ENCODE measurements at regions not wholly inside any gene's neighbourhood (a gene's known extent, or its start where the extent isn't known, plus 50 kb on each side); places are given as distances from the start of the nearest gene placed in this dataset.
A peak's percentile ranks its signal among the peaks of the same experiment; 100 is the strongest.

DNA sequence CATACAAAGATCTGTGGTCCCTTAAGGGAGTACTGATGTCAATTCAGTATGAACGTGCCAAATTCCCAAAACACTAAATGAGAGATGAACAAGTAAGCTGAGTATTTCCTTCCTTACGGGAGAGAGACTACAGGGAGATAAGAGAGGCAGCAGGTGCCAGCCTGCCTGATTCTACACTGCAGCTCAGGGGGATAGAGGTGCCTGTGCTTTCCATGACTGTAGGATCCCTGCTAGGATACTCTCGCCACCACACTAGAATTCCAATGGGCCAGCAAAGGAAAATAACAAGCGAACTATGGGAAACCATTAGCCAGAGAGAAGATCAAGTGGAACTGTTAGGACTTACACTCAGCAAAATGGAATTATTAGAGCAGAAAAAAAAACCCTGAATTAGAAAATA is 198.5 kb upstream of the BTBD3 start:
- DNase-seq (ENCODE audit: low spot score) = no peak

DNA sequence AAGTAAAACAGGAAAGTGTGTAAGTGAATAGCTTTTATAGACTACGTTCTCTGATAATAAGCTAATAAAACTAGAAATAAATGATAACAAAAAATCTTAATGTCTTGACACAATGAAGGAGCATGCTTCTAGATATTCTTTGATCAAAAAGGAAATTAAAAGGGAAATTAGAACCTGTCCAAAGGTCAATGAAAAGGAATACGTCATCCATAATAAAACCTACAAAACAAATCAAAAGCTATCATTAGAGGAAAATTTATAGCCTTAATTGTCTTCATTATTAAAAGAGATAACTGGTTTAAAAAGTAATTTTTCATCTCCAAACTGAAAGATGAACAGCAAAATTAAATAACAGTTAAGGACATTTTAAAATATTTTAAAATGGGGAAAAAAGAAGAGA is 196.3 kb upstream of the BTBD3 start:
- no peak for DNase-seq (ENCODE audit: low spot score)

GRCh38 chr20:11724097-11724496 is 193.6 kb upstream of the BTBD3 start:
- no peak for DNase-seq (ENCODE audit: low spot score)

- no peak for DNase-seq (ENCODE audit: low spot score)
These were observed 191.7 kb upstream of the BTBD3 start for GRCh38 chr20:11726026-11726425.

DNA sequence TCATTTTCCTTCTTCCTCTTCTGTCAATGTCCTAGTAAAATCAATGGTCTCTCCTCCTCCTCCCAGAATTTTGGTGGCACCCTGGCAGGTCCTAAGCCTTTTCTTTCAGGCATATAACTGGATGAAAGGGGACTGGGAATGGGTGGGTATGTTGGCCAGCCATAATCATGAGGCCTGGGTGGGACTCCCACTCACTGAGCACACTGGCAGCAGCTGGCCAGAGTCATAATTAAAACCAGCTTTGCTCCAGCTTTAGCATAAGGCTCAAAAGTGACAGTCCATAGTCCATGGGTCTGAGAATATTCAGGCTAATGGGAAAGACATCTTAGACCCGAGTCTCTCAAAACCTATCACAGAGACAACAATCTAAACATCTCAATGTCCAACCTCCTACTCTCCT is 190.0 kb upstream of the BTBD3 start:
- no peak for DNase-seq (ENCODE audit: low spot score)

- DNase-seq (ENCODE audit: low spot score) = no peak
These were observed 188.8 kb upstream of the BTBD3 start for GRCh38 chr20:11728937-11729336.

GRCh38 chr20:11729806-11730205 is 187.9 kb upstream of the BTBD3 start:
- no peak for DNase-seq (ENCODE audit: low spot score)

DNA sequence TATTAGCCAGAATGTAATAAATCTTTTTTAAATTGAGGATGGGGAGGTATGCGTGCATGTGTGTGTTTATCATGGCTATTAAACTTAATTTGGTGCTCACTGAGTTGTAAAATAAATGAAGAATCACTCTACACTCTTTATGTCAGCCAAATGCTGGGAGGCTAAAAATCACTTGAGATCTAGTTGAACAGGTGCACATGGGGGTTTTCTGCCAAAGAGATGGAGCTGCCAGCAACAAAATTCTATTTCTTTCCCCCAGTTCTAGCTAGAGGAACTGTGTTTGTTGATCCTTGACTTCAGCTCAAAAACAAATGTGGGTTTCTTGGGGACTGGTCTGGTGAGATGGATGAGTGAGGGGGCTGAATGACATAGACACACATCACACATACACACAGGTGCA is 183.3 kb upstream of the BTBD3 start:
- no peak for DNase-seq (ENCODE audit: low spot score)

- no peak for DNase-seq (ENCODE audit: low spot score)
These were observed 178.8 kb upstream of the BTBD3 start for GRCh38 chr20:11738852-11739251.

DNA sequence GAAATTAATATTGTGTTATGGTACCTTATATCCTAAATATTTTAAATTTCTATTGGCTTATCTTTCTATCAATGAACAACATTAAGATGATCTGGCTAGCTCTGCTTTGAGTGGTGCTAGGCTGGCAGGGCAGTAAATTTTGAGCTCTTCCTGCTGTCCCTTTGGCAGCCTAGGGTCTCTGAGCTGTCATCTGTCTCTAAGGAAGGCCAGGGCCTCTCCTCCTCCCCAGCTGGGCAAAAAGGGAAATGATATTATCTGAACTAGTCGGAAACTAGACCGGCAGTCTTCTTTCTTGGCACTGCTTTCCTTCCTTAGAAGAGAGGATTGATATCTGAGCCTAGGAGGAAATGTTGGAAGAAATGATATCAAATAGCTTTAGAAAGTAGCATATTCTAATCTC is 176.7 kb upstream of the BTBD3 start:
- no peak for DNase-seq (ENCODE audit: low spot score)

- no peak for DNase-seq (ENCODE audit: low spot score)
These were observed 172.5 kb upstream of the BTBD3 start for GRCh38 chr20:11745145-11745544.

- no peak for DNase-seq (ENCODE audit: low spot score)
These were observed 169.3 kb upstream of the BTBD3 start for GRCh38 chr20:11748436-11748835.

DNA sequence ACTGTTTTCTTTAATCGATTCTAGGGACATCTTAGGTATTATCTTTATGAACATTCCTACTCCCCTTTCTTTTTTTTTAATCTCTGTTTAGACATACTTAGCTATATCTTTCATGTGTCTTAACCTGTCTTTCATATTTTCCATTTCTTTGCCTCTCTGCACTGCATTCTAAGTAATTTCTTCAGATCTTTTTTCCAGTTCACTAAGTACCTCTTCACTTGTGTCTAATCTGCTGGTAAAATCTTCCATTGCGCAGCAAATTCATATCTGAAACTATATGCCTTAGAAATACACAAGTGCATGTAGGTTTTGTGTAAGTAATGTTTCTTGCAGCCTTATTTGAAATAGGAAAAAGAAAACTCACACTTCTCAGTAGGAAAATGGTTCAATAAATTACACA is 165.4 kb upstream of the BTBD3 start:
- DNase-seq (ENCODE audit: low spot score) = no peak

DNA sequence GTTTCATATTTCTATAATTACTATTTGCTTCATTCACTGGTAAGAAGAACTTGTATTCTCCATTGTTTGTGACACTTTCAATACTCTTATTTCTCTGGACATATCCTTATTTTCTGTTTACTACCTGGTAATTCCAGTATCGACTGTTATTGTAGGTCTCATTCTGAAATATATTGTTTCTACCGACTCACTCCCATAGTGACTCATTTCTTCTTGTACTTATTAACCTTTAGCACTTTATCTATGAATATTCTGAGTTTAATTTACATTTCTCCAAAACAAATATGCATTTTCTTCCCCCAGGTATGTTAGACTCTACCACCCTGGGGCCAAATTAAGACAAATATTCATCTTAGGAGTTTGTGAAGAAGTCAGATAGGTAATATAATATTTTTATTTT is 164.5 kb upstream of the BTBD3 start:
- DNase-seq (ENCODE audit: low spot score) = no peak

GRCh38 chr20:11754451-11754850 is 163.2 kb upstream of the BTBD3 start:
- no peak for DNase-seq (ENCODE audit: low spot score)

DNA sequence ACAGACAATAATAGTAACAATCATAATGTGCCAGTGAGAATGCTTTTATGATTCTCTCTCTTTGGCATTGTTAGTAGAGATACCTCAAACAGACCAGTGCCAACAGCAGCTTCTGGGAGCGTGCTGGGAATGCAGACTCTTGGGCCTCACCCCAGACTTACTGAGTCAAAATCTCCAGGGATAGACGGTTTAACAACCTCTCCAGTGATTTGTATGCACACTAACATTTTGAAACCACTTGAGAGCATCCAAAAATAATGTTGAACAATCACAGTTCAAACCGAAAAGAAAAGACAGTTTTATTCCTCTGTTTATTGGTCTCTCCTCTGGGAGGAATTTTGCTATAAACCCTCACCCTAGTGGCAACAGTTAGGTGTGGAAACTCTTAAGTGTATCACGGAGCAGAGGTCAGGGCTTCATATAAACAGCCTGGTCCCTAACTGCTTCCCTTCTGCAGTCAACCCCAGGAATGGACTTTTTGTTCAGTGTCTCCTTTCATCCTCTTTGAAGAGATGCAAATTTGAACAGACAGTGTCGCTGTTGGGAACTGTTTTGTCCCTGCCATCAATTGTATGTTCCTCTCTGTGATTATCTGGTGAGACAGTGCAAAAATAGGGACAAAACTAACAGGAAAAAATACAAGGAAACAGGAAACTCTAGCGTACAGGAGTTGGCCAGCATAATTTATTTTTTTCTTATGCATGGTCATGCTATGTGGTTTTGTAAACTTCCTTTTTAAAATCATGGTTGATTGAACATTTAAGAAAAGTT is 162.4 kb upstream of the BTBD3 start:
- DNase-seq (ENCODE audit: low spot score) = no peak

GRCh38 chr20:11761497-11761896 is 156.2 kb upstream of the BTBD3 start:
- no peak for DNase-seq (ENCODE audit: low spot score)

DNA sequence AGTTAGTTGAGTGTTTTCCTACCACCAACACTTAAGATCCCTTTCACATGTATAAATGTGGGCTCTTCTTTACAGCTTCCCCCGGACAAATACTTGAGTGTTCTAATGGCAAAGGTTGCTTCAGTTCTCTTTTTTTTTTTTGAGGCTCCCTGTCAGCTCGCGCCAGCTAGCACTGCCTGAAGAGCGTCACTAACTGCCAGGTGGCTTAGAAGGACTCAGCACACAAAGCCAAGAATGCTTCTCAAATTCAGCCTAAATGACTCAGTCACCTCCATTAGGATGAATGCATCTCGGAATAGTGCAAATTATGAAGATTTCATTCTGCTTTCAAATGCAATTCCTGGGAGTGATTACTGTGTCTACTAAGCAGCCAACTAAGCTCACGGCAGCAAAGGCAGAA is 150.7 kb upstream of the BTBD3 start:
- no peak for DNase-seq (ENCODE audit: low spot score)

DNA sequence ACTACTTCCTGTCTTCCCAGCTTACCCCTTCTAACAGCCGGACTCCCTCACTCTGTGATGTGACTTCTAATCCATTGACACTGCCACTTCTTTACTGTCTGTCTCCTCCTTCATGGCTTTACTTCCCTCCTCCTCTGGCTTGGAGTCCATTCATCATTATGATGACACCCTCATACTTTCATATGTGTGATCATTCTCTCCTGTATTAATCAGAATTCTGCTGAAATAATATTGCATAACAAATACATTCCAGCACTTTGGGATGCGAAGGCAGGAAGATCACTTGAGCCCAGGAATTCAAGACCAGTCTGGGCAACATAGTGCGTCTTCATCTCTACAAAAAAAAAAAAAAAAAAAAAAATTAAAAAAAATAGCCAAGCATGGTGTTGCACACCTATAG is 147.9 kb upstream of the BTBD3 start:
- DNase-seq (ENCODE audit: low spot score) = no peak

- DNase-seq (ENCODE audit: low spot score) = peak; percentile 42
These were observed 145.4 kb upstream of the BTBD3 start for GRCh38 chr20:11772226-11772730.

- no peak for DNase-seq (ENCODE audit: low spot score)
These were observed 141.0 kb upstream of the BTBD3 start for GRCh38 chr20:11776687-11777086.

GRCh38 chr20:11777387-11778205 is 140.1 kb upstream of the BTBD3 start:
- DNase-seq (ENCODE audit: low spot score) = peak; percentile 46

DNA sequence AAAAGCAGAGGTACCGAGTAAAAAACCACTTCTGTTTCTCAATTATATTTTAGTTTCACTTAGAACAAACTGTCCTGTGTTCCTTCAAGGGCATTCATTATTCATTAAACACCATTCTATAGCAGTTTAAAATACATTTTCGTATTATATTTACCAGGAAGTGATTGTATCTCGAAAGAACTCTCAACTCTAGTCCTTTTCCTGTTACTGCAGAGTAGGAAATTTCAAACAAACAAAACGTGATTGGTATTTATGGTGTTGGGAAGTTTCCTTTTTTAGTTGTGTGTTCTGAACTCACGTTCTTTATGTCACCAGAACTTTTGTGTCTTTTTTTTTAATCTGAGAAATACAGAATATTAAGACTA is 139.5 kb upstream of the BTBD3 start:
- DNase-seq (ENCODE audit: low spot score) = peak; percentile 22

Data from COLO829 (cell line).